NCI-H1417 (cell line): ENCODE measurements at regions not wholly inside any gene's neighbourhood (a gene's known extent, or its start where the extent isn't known, plus 50 kb on each side); places are given as distances from the start of the nearest gene placed in this dataset.
"Not testable (repeated sequence)": the region's sequence is repeated elsewhere in the genome, so short reads cannot be mapped to it uniquely, and the experiment has no call there.

ENCODE experiments used
- DNase-seq, 3 experiments: peaks; one replicate each; lab custom pipeline; 2025; lab: John Stamatoyannopoulos, UW

DNA sequence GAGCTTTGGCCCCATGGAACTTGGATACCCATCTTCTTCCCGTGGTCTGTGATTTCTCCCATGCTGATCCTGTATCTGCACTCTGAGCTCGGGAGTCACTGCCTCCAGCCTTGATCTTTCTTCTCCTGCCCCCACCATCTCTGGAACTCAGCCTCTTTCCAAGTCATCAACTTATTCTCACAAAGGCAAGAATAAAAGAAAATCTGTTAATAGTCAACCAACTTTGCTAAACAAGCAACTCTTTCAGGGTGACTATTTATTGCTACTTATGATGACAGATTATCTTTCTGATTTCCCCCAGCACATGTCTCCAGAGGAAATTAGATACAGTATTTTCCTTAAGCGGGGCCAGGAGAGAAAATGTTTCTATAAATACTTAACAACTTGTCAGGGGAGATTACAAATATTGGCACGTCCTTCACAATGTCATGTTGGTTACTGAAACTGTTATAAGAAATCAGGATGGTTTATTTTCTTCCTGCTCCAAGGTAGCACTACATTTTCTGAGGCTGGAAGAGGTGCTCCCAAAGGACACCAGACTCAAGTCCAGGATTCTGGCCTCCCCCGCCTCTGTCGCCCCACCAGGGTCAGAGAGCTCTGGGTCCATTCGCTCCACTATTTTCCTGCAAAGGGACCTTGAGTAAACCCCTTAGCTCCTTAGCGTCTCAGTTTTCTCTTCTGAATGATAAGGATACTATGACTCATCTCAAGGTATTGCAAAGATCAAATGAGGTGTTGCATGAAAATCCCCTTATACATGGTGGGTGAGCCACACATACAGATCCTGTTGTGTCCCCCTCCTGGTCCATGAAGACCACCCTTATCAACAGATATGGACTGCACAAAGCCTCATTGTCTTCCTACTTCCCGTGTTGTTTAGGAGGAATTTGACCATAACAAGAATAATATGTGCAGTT is 205.2 kb upstream of the WSCD1 start:
- DNase-seq = no peak

DNA sequence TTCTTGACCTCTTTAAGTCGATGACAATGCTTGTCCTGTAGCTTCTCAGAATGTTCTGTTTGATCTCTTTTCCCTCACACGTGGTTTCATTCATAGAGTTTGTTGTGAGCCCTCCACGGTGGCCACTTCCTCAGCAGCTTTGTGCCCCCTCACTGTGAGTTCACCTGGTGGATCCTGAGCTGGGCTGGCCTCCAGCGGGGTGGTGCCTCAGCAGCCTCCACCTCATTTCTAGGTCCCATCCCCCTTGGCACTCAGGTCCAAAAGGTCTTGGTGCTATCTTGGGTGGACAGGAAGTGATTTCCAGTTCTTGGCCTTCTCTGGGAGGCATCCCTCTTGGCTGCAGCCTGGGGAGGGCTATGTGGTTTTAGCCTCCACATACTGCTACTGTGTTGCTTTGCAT is 203.2 kb upstream of the WSCD1 start:
- DNase-seq = no peak

DNA sequence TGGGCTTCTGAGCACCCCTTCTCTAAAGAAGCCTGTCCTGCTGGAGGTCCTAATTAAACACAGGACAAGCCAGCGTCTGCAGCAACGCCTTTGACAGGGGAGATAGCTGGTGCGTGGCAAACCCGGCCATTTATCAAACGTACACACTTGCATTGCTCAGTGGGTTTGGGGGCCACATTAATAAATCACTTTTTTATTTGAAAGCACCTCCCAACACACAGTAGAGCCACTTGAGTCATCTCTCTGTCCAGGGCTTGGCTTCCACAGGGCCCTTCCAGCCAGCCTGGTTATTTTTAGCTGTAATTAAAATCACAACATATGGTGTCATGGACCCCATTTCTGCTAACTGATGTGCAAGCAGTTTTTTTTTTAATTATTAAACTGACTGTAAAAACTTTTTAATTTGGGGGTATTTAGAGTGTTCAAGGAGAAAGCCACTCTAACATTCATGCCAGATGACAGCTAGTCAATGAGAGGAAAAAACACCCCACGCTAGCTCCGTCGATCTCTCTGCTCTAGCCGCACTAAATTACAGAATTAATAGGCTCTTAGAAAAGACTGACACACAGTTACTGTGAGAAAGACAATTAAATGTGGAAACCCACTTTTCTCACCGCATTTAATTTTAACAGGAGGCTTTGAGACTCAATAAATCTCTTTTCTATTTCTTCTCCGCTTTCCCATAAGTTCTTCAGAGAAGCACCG is 201.0 kb upstream of the WSCD1 start:
- peak in 2 of 3 experiments; percentile 11 to 56 for DNase-seq

DNA sequence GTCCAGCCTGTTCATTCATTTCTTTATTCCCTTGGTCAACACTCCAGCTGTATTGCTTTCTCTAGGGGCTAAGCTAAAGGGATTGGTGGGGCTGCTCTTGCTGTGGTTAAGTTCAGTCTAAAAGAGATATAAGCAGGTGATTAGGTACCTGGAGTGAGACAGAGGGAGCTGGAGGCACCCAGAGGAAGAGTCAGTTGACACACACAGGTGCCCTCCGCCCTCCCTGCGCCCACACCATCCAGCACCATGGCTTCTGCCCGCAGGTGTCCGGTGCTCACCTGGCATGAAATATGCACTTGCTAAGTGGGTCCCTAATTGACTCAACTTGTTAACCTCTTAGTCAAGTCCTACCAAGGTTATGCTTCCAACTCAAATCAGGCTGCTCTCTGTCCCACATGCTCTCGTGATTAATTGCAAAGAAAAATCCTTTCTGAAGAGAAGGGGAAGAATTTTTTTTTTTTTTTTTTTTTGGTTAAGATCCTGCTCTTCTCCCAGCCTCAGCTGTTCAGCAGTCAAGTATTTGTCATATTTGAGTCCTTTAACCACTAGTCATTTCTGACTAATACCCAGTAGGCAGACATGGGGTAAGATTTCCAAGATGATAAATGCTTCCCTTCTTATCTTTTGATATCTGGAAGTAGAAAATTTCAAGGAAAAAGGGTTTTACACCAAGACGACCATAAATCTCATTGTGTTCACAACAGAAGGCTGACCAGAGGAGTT is 199.8 kb upstream of the WSCD1 start:
- peak in 1 of 3 experiments; percentile 1 for DNase-seq

GRCh38 chr17:5871666-5872065 is 198.5 kb upstream of the WSCD1 start:
- no peak for DNase-seq

- no peak for DNase-seq
Observed at GRCh38 chr17:5872831-5873230, 197.3 kb upstream of the WSCD1 start.

DNA sequence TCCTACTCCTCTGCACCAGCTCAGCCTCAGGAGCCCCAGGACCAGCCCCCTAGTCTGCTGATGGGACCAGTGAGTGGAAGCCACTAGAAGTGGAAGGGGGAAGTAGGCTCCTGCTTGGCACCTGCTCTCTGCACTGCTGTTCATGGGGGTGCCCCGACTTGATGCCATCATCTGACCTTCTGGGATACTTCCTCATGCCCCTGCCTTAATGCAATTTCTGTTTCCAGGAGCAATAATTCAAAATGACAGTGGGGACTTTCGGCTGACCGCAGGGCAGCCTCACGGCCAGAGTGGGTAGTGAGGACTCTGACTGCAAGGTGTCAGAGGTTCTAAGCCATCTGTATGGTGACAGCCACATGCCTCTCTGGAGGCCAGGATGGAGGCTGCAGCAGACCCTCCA is 196.4 kb upstream of the WSCD1 start:
- no peak for DNase-seq

DNA sequence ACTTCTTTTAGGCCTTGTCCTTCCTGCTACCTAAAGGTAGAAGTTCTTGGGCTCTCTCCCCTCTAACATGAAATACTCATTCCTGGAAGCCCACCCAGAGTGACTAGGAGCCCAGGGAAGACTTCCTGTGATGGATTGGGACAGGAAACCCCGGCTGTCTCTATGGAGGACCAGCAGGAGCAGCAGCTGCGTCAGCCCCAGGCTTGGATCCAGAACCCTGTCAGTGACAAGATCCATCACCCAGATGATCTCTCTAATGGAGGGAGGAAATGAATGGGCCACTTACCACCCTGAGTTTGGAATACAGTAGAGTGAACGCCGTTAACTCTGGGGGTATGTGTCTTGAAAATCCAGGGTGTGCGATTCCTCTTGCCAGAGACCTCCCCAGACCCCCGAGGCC is 195.7 kb upstream of the WSCD1 start:
- no peak for DNase-seq

DNA sequence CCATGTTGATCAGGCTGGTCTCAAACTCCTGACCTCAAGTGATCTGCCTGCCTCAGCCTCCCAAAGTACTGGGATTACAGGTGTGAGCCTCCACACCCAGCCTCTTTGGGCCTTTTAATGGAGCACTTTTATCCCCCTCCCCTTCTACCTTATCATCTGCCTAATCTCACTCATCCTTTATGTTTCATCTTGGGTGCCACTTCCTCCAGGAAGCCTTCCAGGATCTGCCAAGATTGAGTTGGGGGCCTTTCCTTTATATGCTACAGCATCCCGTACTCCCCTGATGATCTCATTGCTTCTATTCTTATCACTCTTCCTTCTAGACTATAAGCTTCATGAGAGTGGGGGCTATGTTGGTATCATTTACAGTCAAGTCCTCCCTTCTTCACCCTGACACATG is 192.8 kb upstream of the WSCD1 start:
- DNase-seq = no peak

GRCh38 chr17:5877948-5878347 is 192.2 kb upstream of the WSCD1 start:
- DNase-seq = no peak

GRCh38 chr17:5881849-5882248 is 188.3 kb upstream of the WSCD1 start:
- no peak for DNase-seq

DNA sequence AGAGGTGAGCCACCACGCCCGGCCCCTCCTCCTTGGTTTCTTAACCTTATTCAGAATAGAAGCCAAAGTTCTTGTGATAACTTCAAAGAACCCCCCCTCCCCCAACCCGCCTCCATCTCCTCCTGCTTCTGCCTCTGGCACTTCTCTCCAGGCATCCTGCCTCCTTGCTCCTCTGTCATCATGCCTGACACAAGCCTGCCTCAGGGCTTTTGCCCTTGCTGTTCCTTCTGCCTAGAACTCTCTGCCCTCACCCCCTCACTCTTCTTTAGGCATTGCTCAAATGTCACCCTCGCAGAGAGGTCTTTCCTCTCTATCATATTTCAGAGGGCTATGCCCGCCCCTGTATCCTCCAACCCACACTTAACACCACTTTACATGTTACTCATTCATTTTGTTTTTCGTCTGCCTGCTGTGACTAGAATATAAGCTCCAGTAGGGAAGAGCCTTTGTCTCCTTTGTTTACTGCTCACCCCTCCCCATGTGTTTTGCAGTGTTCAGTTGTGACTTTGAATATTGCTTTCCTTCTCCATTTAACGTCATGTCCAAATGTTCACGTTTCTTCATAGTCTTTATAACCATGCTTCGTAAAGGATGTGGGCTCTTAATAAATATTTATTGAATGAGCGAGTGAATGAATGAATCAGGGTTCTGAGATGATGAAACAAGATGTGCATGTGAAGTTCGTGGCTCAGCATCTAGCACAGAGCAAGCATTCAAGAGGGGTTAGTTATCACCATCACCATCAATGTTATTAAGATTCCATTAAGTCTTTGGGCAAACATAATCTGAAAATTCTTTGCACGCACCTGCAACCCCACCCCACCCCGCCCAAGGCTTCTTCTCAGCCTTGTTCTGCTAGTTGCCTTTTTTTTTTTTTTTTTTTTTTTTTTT is 186.2 kb upstream of the WSCD1 start:
- DNase-seq = peak in 1 of 3 experiments; percentile 16

GRCh38 chr17:5885336-5885735 is 184.8 kb upstream of the WSCD1 start:
- no peak for DNase-seq

GRCh38 chr17:5888811-5889210 is 181.4 kb upstream of the WSCD1 start:
- DNase-seq = no peak

DNA sequence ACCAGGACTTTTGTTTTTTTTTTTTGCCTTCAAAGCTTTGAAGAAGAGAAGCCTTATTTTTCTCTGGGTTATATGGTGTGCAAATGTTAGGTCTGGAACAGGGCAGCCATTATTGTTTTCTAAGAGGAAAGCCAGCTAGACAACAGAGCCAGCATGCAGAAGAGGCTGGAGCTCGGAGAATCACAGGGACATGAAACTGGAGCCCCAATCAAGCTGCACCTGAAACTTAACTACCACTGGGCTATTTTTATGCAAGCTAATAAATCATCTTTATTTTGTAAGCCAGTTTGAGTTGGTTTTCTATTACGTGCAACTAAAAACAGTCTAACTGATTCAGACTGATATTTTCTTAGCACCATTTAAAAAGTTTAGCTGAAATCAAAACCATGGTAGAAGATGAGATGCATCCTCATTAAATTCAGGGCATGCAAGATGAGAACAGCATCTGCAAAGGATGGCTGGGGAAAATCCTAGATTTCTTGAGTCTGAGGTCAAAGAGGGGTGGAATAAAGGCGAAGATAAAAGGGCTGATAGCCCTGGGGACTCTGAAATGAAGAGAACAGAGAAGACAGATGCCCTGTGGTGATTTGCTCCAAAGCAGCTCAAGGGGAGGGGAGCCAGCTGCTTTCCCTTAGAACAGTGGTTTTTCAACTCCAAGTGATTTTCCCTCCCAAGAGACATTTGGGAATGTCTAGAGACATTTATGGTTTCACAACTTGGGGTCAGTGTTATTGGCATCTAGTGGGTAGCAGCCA is 177.1 kb upstream of the WSCD1 start:
- peak in 2 of 3 experiments; percentile 4 to 7 for DNase-seq

- DNase-seq = no peak
Observed at GRCh38 chr17:5893741-5894140, 176.4 kb upstream of the WSCD1 start.

DNA sequence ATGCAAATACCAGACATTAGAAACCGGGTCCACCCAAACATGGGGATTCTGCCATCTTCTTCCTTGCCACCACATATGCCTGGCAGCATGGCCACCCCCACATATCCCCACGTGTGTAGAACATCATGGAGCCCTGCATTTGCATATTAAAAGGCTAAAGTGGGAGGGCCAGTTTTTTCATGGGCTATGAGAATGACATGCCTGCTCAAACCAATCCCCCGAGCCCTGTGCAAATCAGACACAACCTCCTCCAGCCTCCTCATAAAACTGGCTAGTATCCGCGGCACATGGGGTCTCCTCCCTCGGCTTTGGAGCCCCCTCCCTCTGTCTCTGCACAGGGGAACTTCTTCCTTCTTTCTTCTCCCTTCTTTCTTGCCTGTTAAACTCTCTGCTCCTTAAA is 174.9 kb upstream of the WSCD1 start:
- DNase-seq = no peak

GRCh38 chr17:5896215-5896614 is 174.0 kb upstream of the WSCD1 start:
- DNase-seq = no peak

GRCh38 chr17:5897275-5897911 is 172.8 kb upstream of the WSCD1 start:
- DNase-seq = no peak

GRCh38 chr17:5897981-5898380 is 172.2 kb upstream of the WSCD1 start:
- DNase-seq = not testable (repeated sequence)
